Nucleus accumbens (tissue), 56 donors: ENCODE measurements at regions not wholly inside any gene's neighbourhood (a gene's known extent, or its start where the extent isn't known, plus 50 kb on each side); places are given as distances from the start of the nearest gene placed in this dataset.

Experiments
- DNase-seq, 56 donors: peaks; one replicate each; lab custom pipeline; 2025; lab: John Stamatoyannopoulos, UW

GRCh38 chr2:128789776-128790455, 471.2 kb upstream of the HS6ST1 start:
- DNase-seq: no peak

- peak in 2 of 56 donors; percentile 13 to 17 for DNase-seq
Measured at GRCh38 chr2:128790541-128791001, 471.9 kb upstream of the HS6ST1 start.

- peak in 1 of 56 donors; percentile 14 for DNase-seq
Measured at GRCh38 chr2:128791120-128791984, 472.7 kb upstream of the HS6ST1 start.

- no peak for DNase-seq
Measured at GRCh38 chr2:128791985-128792320, 473.3 kb upstream of the HS6ST1 start.

- DNase-seq: no peak
Measured at GRCh38 chr2:128792476-128793054, 473.9 kb upstream of the HS6ST1 start.

GRCh38 chr2:128793404-128793803, 474.7 kb upstream of the HS6ST1 start:
- DNase-seq: no peak

- DNase-seq: no peak
Measured at GRCh38 chr2:128794285-128794684, 475.6 kb upstream of the HS6ST1 start.

GRCh38 chr2:128796321-128796720, 477.7 kb upstream of the HS6ST1 start:
- no peak for DNase-seq

- DNase-seq: no peak
Measured at GRCh38 chr2:128797092-128797491, 478.4 kb upstream of the HS6ST1 start.

- no peak for DNase-seq
Measured at GRCh38 chr2:128797533-128797932, 478.9 kb upstream of the HS6ST1 start.

- DNase-seq: no peak
Measured at GRCh38 chr2:128797937-128798336, 479.3 kb upstream of the HS6ST1 start.

- peak in 1 of 56 donors; percentile 11 for DNase-seq
Measured at GRCh38 chr2:128798502-128799283, 480.0 kb upstream of the HS6ST1 start.

- no peak for DNase-seq
Measured at GRCh38 chr2:128799284-128799552, 480.6 kb upstream of the HS6ST1 start.

GRCh38 chr2:128799730-128800129, 481.1 kb upstream of the HS6ST1 start:
- DNase-seq: no peak

GRCh38 chr2:128801576-128801975, 482.9 kb upstream of the HS6ST1 start:
- DNase-seq: no peak

- DNase-seq: no peak
Measured at GRCh38 chr2:128803222-128803621, 484.6 kb upstream of the HS6ST1 start.

GRCh38 chr2:128805237-128805636, 486.6 kb upstream of the HS6ST1 start:
- no peak for DNase-seq

- no peak for DNase-seq
Measured at GRCh38 chr2:128805918-128806317, 487.2 kb upstream of the HS6ST1 start.

- no peak for DNase-seq
Measured at GRCh38 chr2:128807317-128807716, 488.6 kb upstream of the HS6ST1 start.

GRCh38 chr2:128808462-128809258, 490.0 kb upstream of the HS6ST1 start:
- DNase-seq: peak in 17 of 56 donors; percentile 13 to 68 (median 34)
